PC-9 (cell line): ENCODE measurements at regions not wholly inside any gene's neighbourhood (a gene's known extent, or its start where the extent isn't known, plus 50 kb on each side); places are given as distances from the start of the nearest gene placed in this dataset.

Experiments
- EZH2 ChIP-seq: fragments of 200-600 bp; sonication (generic); IDR thresholded peaks from 2 replicates; pipeline ENCODE4 v1.8.0; 2017; ENCODE audit warnings: antibody characterized with exemption, low read depth
- TF ChIP-seq, protein P1 (sequence below): fragments of 200-600 bp; sonication (generic); conservative IDR thresholded peaks from 2 replicates; pipeline ENCODE4 v1.6.1; 2017; ENCODE audit warnings: mixed run types, antibody characterized with exemption, mild to moderate bottlenecking, moderate library complexity

DNA sequence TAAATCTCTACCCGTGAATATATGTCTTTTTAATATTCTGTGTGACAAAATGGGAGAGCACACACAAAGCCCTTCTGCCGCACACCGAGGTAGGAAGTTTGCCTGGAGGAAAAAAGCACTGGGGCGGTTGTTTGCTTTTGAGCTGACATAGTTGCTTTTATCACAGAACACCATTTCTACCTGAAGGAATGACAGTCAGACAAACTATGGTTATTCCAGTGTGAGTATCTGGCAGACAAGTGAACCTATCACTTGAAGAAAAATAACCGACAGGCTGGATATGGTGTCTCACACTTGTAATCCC lies 67.6 kb upstream of the SERTAD2 start:
- TF ChIP-seq, protein P1, sequence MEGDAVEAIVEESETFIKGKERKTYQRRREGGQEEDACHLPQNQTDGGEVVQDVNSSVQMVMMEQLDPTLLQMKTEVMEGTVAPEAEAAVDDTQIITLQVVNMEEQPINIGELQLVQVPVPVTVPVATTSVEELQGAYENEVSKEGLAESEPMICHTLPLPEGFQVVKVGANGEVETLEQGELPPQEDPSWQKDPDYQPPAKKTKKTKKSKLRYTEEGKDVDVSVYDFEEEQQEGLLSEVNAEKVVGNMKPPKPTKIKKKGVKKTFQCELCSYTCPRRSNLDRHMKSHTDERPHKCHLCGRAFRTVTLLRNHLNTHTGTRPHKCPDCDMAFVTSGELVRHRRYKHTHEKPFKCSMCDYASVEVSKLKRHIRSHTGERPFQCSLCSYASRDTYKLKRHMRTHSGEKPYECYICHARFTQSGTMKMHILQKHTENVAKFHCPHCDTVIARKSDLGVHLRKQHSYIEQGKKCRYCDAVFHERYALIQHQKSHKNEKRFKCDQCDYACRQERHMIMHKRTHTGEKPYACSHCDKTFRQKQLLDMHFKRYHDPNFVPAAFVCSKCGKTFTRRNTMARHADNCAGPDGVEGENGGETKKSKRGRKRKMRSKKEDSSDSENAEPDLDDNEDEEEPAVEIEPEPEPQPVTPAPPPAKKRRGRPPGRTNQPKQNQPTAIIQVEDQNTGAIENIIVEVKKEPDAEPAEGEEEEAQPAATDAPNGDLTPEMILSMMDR, result no peak
- no peak for TF ChIP-seq EZH2
